Ishikawa (cell line): ENCODE measurements at regions not wholly inside any gene's neighbourhood (a gene's known extent, or its start where the extent isn't known, plus 50 kb on each side); places are given as distances from the start of the nearest gene placed in this dataset.

Experiments
- CEBPB ChIP-seq: IDR thresholded peaks from 2 replicates; pipeline ENCODE4 v1.6.1; 2012
- CREB1 ChIP-seq: IDR thresholded peaks from 2 replicates; pipeline ENCODE4 v1.6.1; 2012; ENCODE audit warnings: low read depth
- EGR1 ChIP-seq: IDR thresholded peaks from 2 replicates; pipeline ENCODE4 v1.6.1; 2012
- EP300 ChIP-seq: IDR thresholded peaks from 2 replicates; pipeline ENCODE4 v1.6.1; 2012; ENCODE audit warnings: borderline replicate concordance
- FOXM1 ChIP-seq: IDR thresholded peaks from 2 replicates; pipeline ENCODE4 v1.6.1; 2012; ENCODE audit warnings: low read depth, borderline replicate concordance
- MAX ChIP-seq: IDR thresholded peaks from 2 replicates; pipeline ENCODE4 v1.6.1; 2012
- NFIC ChIP-seq: IDR thresholded peaks from 2 replicates; pipeline ENCODE4 v1.6.1; 2012
- RAD21 ChIP-seq: IDR thresholded peaks from 2 replicates; pipeline ENCODE4 v1.6.1; 2012; ENCODE audit warnings: low read depth
- REST ChIP-seq: IDR thresholded peaks from 2 replicates; pipeline ENCODE4 v1.6.1; 2012; ENCODE audit warnings: low read depth, mild to moderate bottlenecking
- TAF1 ChIP-seq: IDR thresholded peaks from 2 replicates; pipeline ENCODE4 v1.6.1; 2012; ENCODE audit warnings: low read depth, mild to moderate bottlenecking
- TCF12 ChIP-seq: IDR thresholded peaks from 2 replicates; pipeline ENCODE4 v1.6.1; 2012; ENCODE audit warnings: low read depth
- TEAD4 ChIP-seq: IDR thresholded peaks from 2 replicates; pipeline ENCODE4 v1.6.1; 2012
- USF1 ChIP-seq: IDR thresholded peaks from 2 replicates; pipeline ENCODE4 v1.6.1; 2012
- YY1 ChIP-seq: IDR thresholded peaks from 2 replicates; pipeline ENCODE4 v1.6.1; 2012; ENCODE audit warnings: low read depth
- ZBTB7A ChIP-seq: IDR thresholded peaks from 2 replicates; pipeline ENCODE4 v1.6.1; 2012; ENCODE audit warnings: low read depth

- TF ChIP-seq YY1 (no peak), NFIC (no peak), EP300 (no peak), REST (no peak), USF1 (no peak), RAD21 (no peak), TEAD4 (no peak), CEBPB (no peak), EGR1 (no peak)
Observed at GRCh38 chr18:28269750-28270149, 92.8 kb upstream of the CDH2 start.

- no peak for TF ChIP-seq TAF1
- no peak for TF ChIP-seq NFIC
- no peak for TF ChIP-seq RAD21
- TF ChIP-seq TCF12, result no peak
- TF ChIP-seq MAX, result no peak
- no peak for TF ChIP-seq EGR1
- TF ChIP-seq CREB1, result no peak
- TF ChIP-seq YY1, result no peak
- TF ChIP-seq FOXM1, result no peak
- no peak for TF ChIP-seq USF1
- TF ChIP-seq CEBPB, result no peak
- no peak for TF ChIP-seq REST
- TF ChIP-seq TEAD4, result no peak
- no peak for TF ChIP-seq EP300
- no peak for TF ChIP-seq ZBTB7A
Observed at GRCh38 chr18:28267878-28268625, 91.1 kb upstream of the CDH2 start.

GRCh38 chr18:28267276-28267675 lies 90.3 kb upstream of the CDH2 start:
- TF ChIP-seq EGR1 (no peak), TEAD4 (no peak), USF1 (no peak), MAX (no peak), CEBPB (no peak), NFIC (no peak), RAD21 (no peak), TCF12 (no peak), ZBTB7A (no peak), FOXM1 (no peak)

GRCh38 chr18:28256166-28256565 lies 79.2 kb upstream of the CDH2 start:
- TF ChIP-seq TCF12, result no peak
- TF ChIP-seq EGR1, result no peak
- TF ChIP-seq CREB1, result no peak
- TF ChIP-seq MAX, result no peak
- no peak for TF ChIP-seq ZBTB7A
- TF ChIP-seq EP300, result no peak
- no peak for TF ChIP-seq CEBPB
- no peak for TF ChIP-seq YY1

GRCh38 chr18:28248653-28249052 lies 71.7 kb upstream of the CDH2 start:
- TF ChIP-seq RAD21, result no peak
- no peak for TF ChIP-seq EP300
- no peak for TF ChIP-seq FOXM1
- no peak for TF ChIP-seq REST
- TF ChIP-seq EGR1, result no peak
- no peak for TF ChIP-seq CEBPB
- no peak for TF ChIP-seq MAX
- TF ChIP-seq USF1, result no peak
- TF ChIP-seq YY1, result no peak
- TF ChIP-seq CREB1, result no peak
- TF ChIP-seq NFIC, result no peak
- no peak for TF ChIP-seq TCF12
- TF ChIP-seq ZBTB7A, result no peak
- no peak for TF ChIP-seq TAF1
